NCI-H526 treated with DMSO at 0.1 percent for 48 hours (cell line): ENCODE measurements at regions not wholly inside any gene's neighbourhood (a gene's known extent, or its start where the extent isn't known, plus 50 kb on each side); places are given as distances from the start of the nearest gene placed in this dataset.
"Not testable (repeated sequence)": the region's sequence is repeated elsewhere in the genome, so short reads cannot be mapped to it uniquely, and the experiment has no call there.

ENCODE experiments used
- DNase-seq: peaks from one replicate; lab custom pipeline; 2025; lab: John Stamatoyannopoulos, UW

GRCh38 chr13:61880578-61881283, 465.1 kb upstream of the PCDH20 start:
- DNase-seq = peak; percentile 11

- not testable (repeated sequence) for DNase-seq
Observed at GRCh38 chr13:61878565-61878964, 462.9 kb upstream of the PCDH20 start.

- DNase-seq = no peak
Observed at GRCh38 chr13:61874970-61875579, 459.4 kb upstream of the PCDH20 start.

- DNase-seq = no peak
Observed at GRCh38 chr13:61873717-61874116, 458.1 kb upstream of the PCDH20 start.

- no peak for DNase-seq
Observed at GRCh38 chr13:61857198-61857597, 441.5 kb upstream of the PCDH20 start.

GRCh38 chr13:61852116-61852619, 436.5 kb upstream of the PCDH20 start:
- no peak for DNase-seq

GRCh38 chr13:61850794-61851193, 435.1 kb upstream of the PCDH20 start:
- DNase-seq = no peak

GRCh38 chr13:61838568-61838967, 422.9 kb upstream of the PCDH20 start:
- no peak for DNase-seq

- no peak for DNase-seq
Observed at GRCh38 chr13:61833228-61833627, 417.6 kb upstream of the PCDH20 start.

- DNase-seq = no peak
Observed at GRCh38 chr13:61831026-61831425, 415.4 kb upstream of the PCDH20 start.

- no peak for DNase-seq
Observed at GRCh38 chr13:61830475-61830874, 414.8 kb upstream of the PCDH20 start.

- no peak for DNase-seq
Observed at GRCh38 chr13:61824168-61824567, 408.5 kb upstream of the PCDH20 start.

GRCh38 chr13:61812286-61812685, 396.6 kb upstream of the PCDH20 start:
- DNase-seq = no peak

- DNase-seq = no peak
Observed at GRCh38 chr13:61810065-61810464, 394.4 kb upstream of the PCDH20 start.

GRCh38 chr13:61797397-61797796, 381.7 kb upstream of the PCDH20 start:
- no peak for DNase-seq

- DNase-seq = no peak
Observed at GRCh38 chr13:61795580-61795979, 379.9 kb upstream of the PCDH20 start.

GRCh38 chr13:61779456-61779855, 363.8 kb upstream of the PCDH20 start:
- DNase-seq = no peak

- no peak for DNase-seq
Observed at GRCh38 chr13:61778531-61778930, 362.9 kb upstream of the PCDH20 start.

GRCh38 chr13:61777899-61778298, 362.2 kb upstream of the PCDH20 start:
- DNase-seq = no peak

- DNase-seq = no peak
Observed at GRCh38 chr13:61777271-61777670, 361.6 kb upstream of the PCDH20 start.

- no peak for DNase-seq
Observed at GRCh38 chr13:61774903-61775302, 359.3 kb upstream of the PCDH20 start.

GRCh38 chr13:61770681-61771080, 355.0 kb upstream of the PCDH20 start:
- no peak for DNase-seq

GRCh38 chr13:61768175-61768574, 352.5 kb upstream of the PCDH20 start:
- no peak for DNase-seq

- DNase-seq = no peak
Observed at GRCh38 chr13:61766667-61767058, 351.0 kb upstream of the PCDH20 start.
